GM18867 (cell line): ENCODE measurements at regions not wholly inside any gene's neighbourhood (a gene's known extent, or its start where the extent isn't known, plus 50 kb on each side); places are given as distances from the start of the nearest gene placed in this dataset.

ENCODE experiments used
- ATAC-seq: cut with Tn5 transposase; IDR thresholded peaks from one replicate; pipeline ENCODE4 v1.9.1; 2021; ENCODE audit warnings: mild to moderate bottlenecking, moderate library complexity; ENCODE audit not compliant: unreplicated experiment

- ATAC-seq: peak; percentile 44
Measured at GRCh38 chr11:134587345-134587744, 175.3 kb upstream of the B3GAT1 start.

DNA sequence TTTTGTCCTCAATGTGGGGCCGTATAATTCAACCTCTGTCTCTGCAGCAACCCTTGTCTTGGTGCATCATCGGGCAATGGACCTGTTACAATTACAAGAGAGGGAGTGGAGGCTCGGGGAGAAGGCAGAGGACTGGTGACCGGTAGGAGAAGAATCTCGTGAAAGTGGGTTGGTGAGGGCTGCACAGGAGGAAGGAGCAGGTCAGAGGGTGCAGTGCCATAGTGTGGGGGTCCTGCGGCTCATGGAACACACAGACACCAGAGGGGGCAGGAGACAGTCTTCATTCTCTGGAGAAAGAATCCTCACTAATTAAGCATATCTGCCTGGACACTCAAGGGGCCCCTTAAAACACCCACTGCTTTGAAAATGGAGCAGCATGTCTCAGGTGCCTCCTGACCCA is 174.7 kb upstream of the B3GAT1 start:
- ATAC-seq: no peak

GRCh38 chr11:134585666-134586610 is 173.9 kb upstream of the B3GAT1 start:
- ATAC-seq: no peak

DNA sequence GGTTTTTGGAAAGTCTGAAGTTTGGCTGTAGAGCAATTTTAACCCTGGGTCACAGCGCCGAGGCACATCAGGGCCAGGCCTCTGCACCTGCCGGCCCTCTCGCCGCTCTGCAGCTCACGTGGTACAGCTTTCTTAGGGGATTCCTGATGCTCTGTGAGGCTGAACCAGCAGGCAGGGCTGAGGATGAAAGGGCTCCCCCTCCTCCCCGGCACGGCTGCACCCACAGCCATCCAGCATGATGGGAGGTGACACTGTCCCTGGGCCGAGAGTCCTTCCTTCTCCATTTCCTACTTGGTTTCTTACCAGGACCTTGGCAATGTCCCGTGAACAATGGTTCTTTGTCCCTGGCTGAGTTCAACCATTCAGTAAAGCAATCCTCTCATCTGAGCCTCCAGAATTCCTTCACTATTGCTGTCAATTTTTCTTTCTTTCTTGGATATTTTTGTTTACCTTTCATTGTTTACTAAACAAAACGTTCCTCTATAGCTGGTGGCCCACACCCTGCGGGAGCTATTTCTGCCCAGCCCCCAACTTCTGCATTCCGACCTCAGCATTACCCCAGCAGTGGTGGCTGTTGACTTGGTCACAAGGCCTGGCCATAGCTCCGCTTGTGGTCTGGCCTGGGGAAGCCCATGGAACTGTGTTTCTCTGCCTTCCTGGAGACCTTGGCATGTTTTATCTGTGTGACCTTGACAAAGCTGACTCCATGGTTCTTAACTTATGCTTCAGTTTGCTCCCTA is 172.8 kb upstream of the B3GAT1 start:
- no peak for ATAC-seq

GRCh38 chr11:134584001-134584561 is 172.0 kb upstream of the B3GAT1 start:
- ATAC-seq: no peak

GRCh38 chr11:134583397-134583990 is 171.5 kb upstream of the B3GAT1 start:
- ATAC-seq: peak; percentile 41

- no peak for ATAC-seq
Measured at GRCh38 chr11:134582770-134583095, 170.7 kb upstream of the B3GAT1 start.

GRCh38 chr11:134581966-134582769 is 170.1 kb upstream of the B3GAT1 start:
- ATAC-seq: no peak

DNA sequence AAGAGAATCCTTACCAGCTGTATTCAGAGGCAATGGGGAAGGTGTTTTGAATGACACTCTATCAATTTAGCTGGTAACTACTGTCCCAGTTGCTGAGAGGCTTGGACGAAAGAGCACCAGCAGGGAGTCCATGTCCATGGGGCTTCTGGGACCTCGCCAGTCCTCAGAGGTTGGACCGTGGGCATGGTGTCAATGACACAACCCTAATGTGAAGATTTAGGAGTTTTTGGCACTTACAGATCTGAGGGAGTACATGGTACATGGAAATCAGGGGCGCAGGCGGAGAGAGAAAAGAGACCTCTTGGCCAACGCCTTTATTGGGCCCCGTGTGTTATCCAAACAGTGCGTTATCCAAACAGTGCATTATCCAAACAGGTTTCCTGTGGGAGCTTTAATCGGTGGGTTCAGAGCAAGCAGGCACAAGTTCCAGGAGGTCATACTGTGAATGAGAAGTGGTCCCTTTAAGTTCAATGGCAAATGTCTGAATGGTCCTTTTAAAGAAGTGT is 169.1 kb upstream of the B3GAT1 start:
- ATAC-seq: no peak

DNA sequence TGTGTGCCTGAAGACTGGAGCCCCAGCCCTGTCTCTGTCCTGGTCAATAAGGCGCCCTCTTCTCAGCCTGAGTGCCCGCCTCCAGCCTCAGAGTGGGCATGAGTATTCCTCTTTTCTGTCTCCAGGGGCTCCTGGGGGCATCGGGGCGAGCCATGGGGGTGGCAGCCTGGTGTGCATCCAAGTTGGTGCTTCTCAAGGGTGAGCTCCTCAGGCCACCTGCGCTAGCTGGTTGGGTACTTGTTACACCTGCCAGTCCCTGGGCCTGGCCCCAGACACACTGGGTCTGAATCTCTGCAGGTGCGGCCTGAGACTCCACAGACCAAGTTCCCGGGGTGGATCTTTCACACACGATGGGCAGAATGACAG is 168.6 kb upstream of the B3GAT1 start:
- ATAC-seq: no peak

DNA sequence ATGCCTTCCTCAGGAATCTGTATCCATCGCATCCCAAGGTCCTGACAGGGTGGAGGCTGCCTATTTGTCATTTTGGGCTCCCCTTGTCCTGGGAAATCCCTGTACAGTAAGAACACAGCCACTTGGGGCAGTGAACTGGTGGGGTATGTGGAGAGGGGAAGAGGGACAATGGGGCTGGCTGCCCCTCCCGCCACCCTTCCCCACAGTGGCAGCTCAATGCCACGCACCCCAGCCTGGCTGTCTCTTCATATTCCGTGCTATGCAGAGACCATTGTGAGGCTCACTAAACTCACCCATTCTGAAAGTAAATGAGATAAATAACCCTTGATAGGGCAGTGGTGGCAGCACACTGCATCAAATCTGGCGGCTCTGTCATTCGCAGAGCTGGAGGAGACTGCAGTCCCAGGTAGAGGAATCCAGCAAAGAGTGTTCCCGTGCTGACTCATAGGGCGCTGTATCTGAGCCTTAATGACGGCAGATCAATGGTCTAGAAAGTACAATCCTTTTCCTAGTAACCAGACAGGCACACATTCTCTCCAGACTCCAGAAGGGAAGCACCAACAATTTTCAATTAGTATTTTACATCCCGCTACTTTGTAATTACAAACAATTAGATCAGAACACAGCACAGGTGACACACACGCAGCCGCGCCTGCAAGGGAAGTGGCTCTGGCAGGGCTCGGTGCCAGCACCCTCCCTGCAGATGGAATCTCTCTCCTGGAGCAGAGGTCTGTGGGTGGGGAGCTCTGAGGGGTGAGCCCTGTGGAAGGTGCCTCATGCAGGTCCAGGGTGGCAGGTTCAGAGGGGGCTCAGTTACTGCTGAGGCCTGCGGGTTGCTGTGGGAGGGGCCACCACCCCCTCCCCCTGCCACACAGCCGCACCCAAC is 167.9 kb upstream of the B3GAT1 start:
- no peak for ATAC-seq

GRCh38 chr11:134578807-134579723 is 167.0 kb upstream of the B3GAT1 start:
- no peak for ATAC-seq

GRCh38 chr11:134577751-134578395 is 165.8 kb upstream of the B3GAT1 start:
- no peak for ATAC-seq

GRCh38 chr11:134576721-134577171 is 164.7 kb upstream of the B3GAT1 start:
- no peak for ATAC-seq

DNA sequence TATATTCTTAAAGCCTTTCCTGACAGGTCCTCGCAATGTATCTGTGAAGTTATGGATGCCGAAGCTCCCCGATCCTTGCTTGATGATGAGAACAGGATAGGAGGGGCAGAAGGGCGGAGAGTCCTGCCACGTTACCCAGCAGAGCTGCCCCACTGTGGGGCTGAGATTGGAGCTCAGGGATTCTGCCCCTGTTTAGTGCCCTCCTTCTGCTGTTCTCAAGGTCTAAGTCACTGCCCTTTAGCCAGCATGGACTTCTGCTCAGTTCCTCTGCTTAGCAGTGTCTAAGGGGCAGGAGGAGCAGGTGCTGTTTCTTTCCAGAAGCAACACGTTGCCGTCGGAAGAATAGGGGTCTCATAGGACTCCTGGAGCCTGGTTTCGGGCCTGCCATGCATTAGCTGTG is 164.2 kb upstream of the B3GAT1 start:
- no peak for ATAC-seq

DNA sequence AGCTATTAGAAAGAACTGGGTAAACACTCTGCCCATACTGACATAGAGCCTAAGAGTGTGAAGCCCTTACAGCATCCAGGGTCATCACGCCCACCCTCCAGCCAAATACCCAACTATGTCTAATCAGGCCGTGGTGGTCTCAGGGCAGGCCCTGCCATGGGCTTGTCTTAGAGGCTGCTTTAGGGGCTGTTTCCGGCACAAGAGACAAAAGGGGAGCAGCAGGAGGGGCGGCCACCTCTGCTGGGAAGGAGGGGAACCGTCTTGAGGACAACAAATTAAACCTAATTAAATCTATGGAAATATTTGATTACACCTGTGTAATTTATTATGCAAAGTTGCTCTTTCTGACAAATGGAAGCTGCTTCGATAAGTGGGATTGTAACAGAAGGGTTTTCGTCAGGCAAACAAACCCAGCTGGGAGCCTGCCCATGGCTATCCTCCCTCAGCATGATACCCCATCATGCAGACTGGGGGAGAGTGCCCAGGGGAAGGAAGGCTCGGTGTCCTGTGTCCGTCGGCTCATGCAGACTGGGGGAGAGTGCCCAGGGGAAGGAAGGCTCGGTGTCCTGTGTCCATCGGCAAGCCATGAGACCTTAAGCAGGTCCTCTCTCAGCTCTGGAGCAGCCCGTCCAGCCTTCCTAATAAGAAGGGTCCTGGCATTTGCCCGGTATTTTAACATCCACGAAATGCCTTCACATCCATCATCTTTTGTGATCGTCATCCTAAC is 163.6 kb upstream of the B3GAT1 start:
- ATAC-seq: no peak

DNA sequence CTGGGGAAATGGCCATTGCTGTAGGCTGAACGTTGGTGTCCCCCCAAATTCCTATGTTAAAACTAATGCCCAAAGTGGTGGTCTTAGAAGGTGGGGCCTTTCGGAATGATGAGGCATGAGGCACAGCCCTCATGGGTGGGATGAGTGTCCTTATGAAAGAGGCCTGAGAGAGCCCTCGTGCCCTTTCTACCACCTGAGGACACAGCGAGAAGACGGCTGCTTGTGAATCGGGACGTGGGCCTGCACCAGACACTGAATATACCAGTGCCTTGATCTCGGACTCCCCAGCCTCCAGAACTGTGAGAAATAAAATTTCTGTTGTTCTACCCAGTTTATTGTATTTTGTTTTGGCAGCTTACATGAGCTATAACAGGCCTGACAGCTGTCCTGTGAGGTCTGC is 162.9 kb upstream of the B3GAT1 start:
- ATAC-seq: no peak
